ENCODE measurements at regions not wholly inside any gene's neighbourhood (a gene's known extent, or its start where the extent isn't known, plus 50 kb on each side); places are given as distances from the start of the nearest gene placed in this dataset.

- 90 to 98% methylated on average over 11 to 14 of the region's 14 CpGs for WGBS, 2 experiments (ENCODE audit: insufficient coverage in 1 of 2, insufficient read length in 1 of 2)
- H3K36me3 ChIP-seq (ENCODE audit: control insufficient read depth, insufficient read depth, low read length) = no peaks in the 10 kb centered on the region
- no peak overlapping the region for H3K4me3 ChIP-seq (ENCODE audit: low read length)
- Mint-ChIP-seq H3K27me3 (ENCODE audit: insufficient read depth) (peaks cover 2% of the 10 kb centered on the region), H3K27ac (no peak overlapping the region), H3K4me1 (peaks cover 8% of the 10 kb centered on the region), H3K9me3 (no peaks in the 10 kb centered on the region), H3K4me3 (no peak overlapping the region), H3K36me3 (ENCODE audit: low read depth) (no peaks in the 10 kb centered on the region)
- no peaks in the 10 kb centered on the region for H3K4me1 ChIP-seq (ENCODE audit: control insufficient read depth, insufficient read depth, low read length)
- peaks cover 5% of the 10 kb centered on the region for H3K9me3 ChIP-seq (ENCODE audit: control insufficient read depth, low read length)
- TF ChIP-seq CTCF (conservative IDR thresholded peaks at IDR 0.05) = no peak
- no peak for DNase-seq
- H3K9ac ChIP-seq (ENCODE audit: extremely low read depth, low read length, poor library complexity, severe bottlenecking) = no peak overlapping the region
- no peak overlapping the region for H3K27ac ChIP-seq (ENCODE audit: low read depth, low read length)
- no peaks in the 10 kb centered on the region for H3K27me3 ChIP-seq (ENCODE audit: control insufficient read depth, insufficient read depth, low read length, poor library complexity, severe bottlenecking)
Observed at GRCh38 chr20:57940868-57941522, 231.2 kb upstream of the PMEPA1 start.

- H3K4me3 ChIP-seq (ENCODE audit: low read length) = no peak overlapping the region
- no peaks in the 10 kb centered on the region for H3K9me3 Mint-ChIP-seq
- no peak overlapping the region for H3K27ac ChIP-seq (ENCODE audit: low read depth, low read length)
- H3K4me1 Mint-ChIP-seq = peaks cover 8% of the 10 kb centered on the region
- no peak overlapping the region for H3K9ac ChIP-seq (ENCODE audit: extremely low read depth, low read length, poor library complexity, severe bottlenecking)
- H3K27me3 ChIP-seq (ENCODE audit: control insufficient read depth, insufficient read depth, low read length, poor library complexity, severe bottlenecking) = no peaks in the 10 kb centered on the region
- no peak overlapping the region for H3K4me3 Mint-ChIP-seq
- H3K36me3 Mint-ChIP-seq (ENCODE audit: low read depth) = no peaks in the 10 kb centered on the region
- H3K27me3 Mint-ChIP-seq (ENCODE audit: insufficient read depth) = no peaks in the 10 kb centered on the region
- TF ChIP-seq CTCF (conservative IDR thresholded peaks at IDR 0.05) = no peak
- no peak overlapping the region for H3K27ac Mint-ChIP-seq
- H3K4me1 ChIP-seq (ENCODE audit: control insufficient read depth, insufficient read depth, low read length) = no peaks in the 10 kb centered on the region
- no peak for DNase-seq
- peaks cover 5% of the 10 kb centered on the region for H3K9me3 ChIP-seq (ENCODE audit: control insufficient read depth, low read length)
- H3K36me3 ChIP-seq (ENCODE audit: control insufficient read depth, insufficient read depth, low read length) = no peaks in the 10 kb centered on the region
- 93 to 96% methylated on average over 4 of the region's 4 CpGs for WGBS, 2 experiments (ENCODE audit: insufficient coverage in 1 of 2, insufficient read length in 1 of 2)
Observed at GRCh38 chr20:57940376-57940775, 230.6 kb upstream of the PMEPA1 start.

- H3K9me3 Mint-ChIP-seq = no peaks in the 10 kb centered on the region
- H3K27me3 Mint-ChIP-seq (ENCODE audit: insufficient read depth) = no peaks in the 10 kb centered on the region
- no peaks in the 10 kb centered on the region for H3K36me3 Mint-ChIP-seq (ENCODE audit: low read depth)
- Histone ChIP-seq H3K27ac (ENCODE audit: low read depth, low read length) (no peak overlapping the region), H3K9ac (ENCODE audit: extremely low read depth, low read length, poor library complexity, severe bottlenecking) (no peak overlapping the region), H3K27me3 (ENCODE audit: control insufficient read depth, insufficient read depth, low read length, poor library complexity, severe bottlenecking) (no peaks in the 10 kb centered on the region), H3K4me3 (ENCODE audit: low read length) (no peak overlapping the region), H3K36me3 (ENCODE audit: control insufficient read depth, insufficient read depth, low read length) (no peaks in the 10 kb centered on the region), H3K9me3 (ENCODE audit: control insufficient read depth, low read length) (peaks cover 5% of the 10 kb centered on the region), H3K4me1 (ENCODE audit: control insufficient read depth, insufficient read depth, low read length) (no peaks in the 10 kb centered on the region)
- DNase-seq = no peak
- TF ChIP-seq CTCF (conservative IDR thresholded peaks at IDR 0.05) = no peak
- H3K4me3 Mint-ChIP-seq = no peak overlapping the region
- H3K4me1 Mint-ChIP-seq = peaks cover 10% of the 10 kb centered on the region
- 92 to 100% methylated on average over 3 of the region's 3 CpGs for WGBS, 2 experiments (ENCODE audit: insufficient coverage in 1 of 2, insufficient read length in 1 of 2)
- no peak overlapping the region for H3K27ac Mint-ChIP-seq
Observed at GRCh38 chr20:57939499-57939898, 229.7 kb upstream of the PMEPA1 start.

Data from endodermal cell (in vitro differentiated cells).